B cell (primary cell): ENCODE measurements at regions not wholly inside any gene's neighbourhood (a gene's known extent, or its start where the extent isn't known, plus 50 kb on each side); places are given as distances from the start of the nearest gene placed in this dataset.

Experiments
- ATAC-seq: fragments of 200-7000 bp; cut with Tn5 transposase; one replicate; pipeline ENCODE4 v1.10.0; 2021; ENCODE audit warnings: low read depth, mild to moderate bottlenecking, moderate number of reproducible peaks, moderate library complexity
- CTCF ChIA-PET: fragments of 350-600 bp; sonication (Branson Sonifier 250); formaldehyde crosslinking; loops from one replicate; lab custom pipeline; 2021; ENCODE audit warnings: antibody characterized with exemption, inconsistent platforms; lab: Charles Lee
- POLR2A ChIA-PET: fragments of 350-600 bp; sonication (Branson Sonifier 250); formaldehyde crosslinking; loops from one replicate; lab custom pipeline; 2021; ENCODE audit warnings: antibody characterized with exemption; lab: Charles Lee
- DNase-seq: peaks from one replicate; pipeline ENCODE4 v3.0.0; 2013
- H2AFZ ChIP-seq: 2 replicates; pipeline ENCODE4 v1.6.1; 2012; ENCODE audit warnings: mild to moderate bottlenecking, low read depth, low read length; ENCODE audit not compliant: insufficient read depth, poor library complexity, severe bottlenecking
- H3K27ac ChIP-seq, 2 donors: 1 replicate in 1 of 2; 2 replicates in 1 of 2; pipeline ENCODE4 v1.5.1; 2012 to 2013; ENCODE audit warnings: low read length in 2 of 2, mild to moderate bottlenecking in 2 of 2, moderate library complexity in 1 of 2
- H3K27me3 ChIP-seq, 4 experiments: fragments of 200-600 bp in 1 of 4; sonication (generic) in 1 of 4; replicated peaks in 1 of 4; 1 replicate in 2 of 4; 2 replicates in 2 of 4; pipeline versions ENCODE4 v1.6.1 to v1.7.0; 2013 to 2016; ENCODE audit warnings: low read length in 3 of 4, mild to moderate bottlenecking in 2 of 4, mixed read lengths in 1 of 4, moderate library complexity in 1 of 4; ENCODE audit not compliant: insufficient read depth in 4 of 4, control insufficient read depth in 3 of 4; ENCODE audit errors: control extremely low read depth in 1 of 4
- H3K36me3 ChIP-seq, 2 experiments: replicated peaks in 1 of 2; 1 replicate in 1 of 2; 2 replicates in 1 of 2; pipeline versions ENCODE4 v1.6.1 to v1.7.1; 2013; ENCODE audit warnings: low read length in 1 of 2; ENCODE audit not compliant: insufficient read depth in 2 of 2, control insufficient read depth in 1 of 2; ENCODE audit errors: control extremely low read depth in 1 of 2, extremely low read depth in 1 of 2
- H3K4me1 ChIP-seq, 2 donors: fragments of 200-600 bp in 1 of 2; sonication (generic) in 1 of 2; 1 replicate in 1 of 2; 2 replicates in 1 of 2; pipeline versions ENCODE4 v1.5.1 to v1.6.1; 2013 to 2017; ENCODE audit warnings: low read length in 2 of 2; ENCODE audit not compliant: control insufficient read depth in 2 of 2, insufficient read depth in 2 of 2
- H3K4me2 ChIP-seq: replicated peaks from 2 replicates; pipeline ENCODE3; 2012; ENCODE audit warnings: mild to moderate bottlenecking, low read depth, low read length; ENCODE audit not compliant: poor library complexity, severe bottlenecking
- H3K4me3 ChIP-seq, 5 experiments: fragments of 200-600 bp in 1 of 5; sonication (generic) in 1 of 5; 1 replicate in 3 of 5; 2 replicates in 2 of 5; pipeline versions ENCODE4 v1.5.1 to v1.7.0; 2011 to 2016; ENCODE audit warnings: low read length in 4 of 5, mild to moderate bottlenecking in 4 of 5, low read depth in 2 of 5, control low read depth in 1 of 5, moderate library complexity in 1 of 5; ENCODE audit not compliant: insufficient read depth in 1 of 5; ENCODE audit errors: control extremely low read depth in 1 of 5, extremely low read depth in 1 of 5
- H3K79me2 ChIP-seq: fragments of 200-600 bp; sonication (generic); one replicate; pipeline ENCODE4 v1.6.0; 2016; ENCODE audit warnings: low read length; ENCODE audit not compliant: control insufficient read depth, insufficient read depth
- H3K9ac ChIP-seq: fragments of 200-600 bp; sonication (generic); 2 replicates; pipeline ENCODE4 v1.6.1; 2017; ENCODE audit warnings: mild to moderate bottlenecking, low read length, moderate library complexity
- H3K9me3 ChIP-seq, 3 donors: one replicate each; pipeline versions ENCODE4 v1.6.1 to v1.7.1; 2013; ENCODE audit warnings: low read length in 2 of 3; ENCODE audit not compliant: control insufficient read depth in 2 of 3, insufficient read depth in 1 of 3; ENCODE audit errors: control extremely low read depth in 1 of 3
- H4K20me1 ChIP-seq: 2 replicates; pipeline ENCODE4 v1.6.0; 2012; ENCODE audit warnings: mild to moderate bottlenecking, low read length; ENCODE audit not compliant: insufficient read depth, control insufficient read depth, poor library complexity, severe bottlenecking
- H3K27ac Mint-ChIP-seq: one replicate; pipeline ENCODE4 v1.8.0; 2021; ENCODE audit warnings: mixed read lengths
- H3K27me3 Mint-ChIP-seq: one replicate; pipeline ENCODE4 v1.8.0; 2021; ENCODE audit warnings: mixed read lengths
- H3K4me1 Mint-ChIP-seq: one replicate; pipeline ENCODE4 v1.8.0; 2021; ENCODE audit warnings: mixed read lengths
- H3K4me3 Mint-ChIP-seq: one replicate; pipeline ENCODE4 v1.8.0; 2021; ENCODE audit warnings: mixed read lengths
- H3K9me3 Mint-ChIP-seq: one replicate; pipeline ENCODE4 v1.8.0; 2022; ENCODE audit warnings: mixed read lengths; ENCODE audit not compliant: insufficient read depth
- CTCF ChIP-seq: fragments of 200-600 bp; IDR thresholded peaks from one replicate; pipeline ENCODE4 v1.8.0; 2022; ENCODE audit warnings: antibody characterized with exemption, mild to moderate bottlenecking
- EZH2 ChIP-seq: IDR thresholded peaks from 2 replicates; pipeline ENCODE4 v1.6.1; 2012; ENCODE audit warnings: borderline replicate concordance, low read depth, mild to moderate bottlenecking, moderate library complexity, low read length; ENCODE audit not compliant: insufficient read depth, poor library complexity, severe bottlenecking
- WGBS: methylation state at CpG from one replicate; pipeline ENCODE4 v1.1.5; 2013; ENCODE audit warnings: missing lambda C conversion rate; ENCODE audit not compliant: insufficient coverage; 5-methylcytosine and 5-hydroxymethylcytosine counted together
- intact Hi-C: fragments of 100-400 bp; cut with micrococcal nuclease; formaldehyde crosslinking; loops from one replicate; pipeline ENCODE4 v1.10.0; 2022

GRCh38 chr16:63618896-63619485 lies 1502.9 kb downstream of the CDH11 start:
- H3K27ac Mint-ChIP-seq, result no peak overlapping the region
- TF ChIP-seq CTCF (no peak), EZH2 (no peak)
- H3K9me3 Mint-ChIP-seq, result no peaks in the 10 kb centered on the region
- Histone ChIP-seq H3K36me3 (no peaks in the 10 kb centered on the region), H3K4me1 (no peaks in the 10 kb centered on the region), H3K4me3 (no peak overlapping the region), H3K9ac (no peak overlapping the region), H3K79me2 (no peaks in the 10 kb centered on the region), H3K9me3 (peaks cover 0 to 17% (median 0%) of the 10 kb centered on the region in 3 donors), H3K27ac (no peak overlapping the region), H3K27me3 (no peaks in the 10 kb centered on the region), H2AFZ (no peak overlapping the region), H3K4me2 (no peak overlapping the region), H4K20me1 (no peaks in the 10 kb centered on the region)
- H3K27me3 Mint-ChIP-seq, result no peaks in the 10 kb centered on the region
- H3K4me1 Mint-ChIP-seq, result no peaks in the 10 kb centered on the region
- no peak overlapping the region for H3K4me3 Mint-ChIP-seq
- ChIA-PET CTCF (no interaction called here), POLR2A (no interaction called here)
- DNase-seq (no peak), ATAC-seq (no peak)
- intact Hi-C loops, result no loop called here
- no CpG with 5 or more reads among the region's 3 CpGs for WGBS

- Mint-ChIP-seq H3K9me3 (peaks cover 3% of the 10 kb centered on the region), H3K27ac (no peak overlapping the region), H3K4me1 (no peaks in the 10 kb centered on the region), H3K27me3 (no peaks in the 10 kb centered on the region), H3K4me3 (no peak overlapping the region)
- DNase-seq, result no peak
- Histone ChIP-seq H2AFZ (no peak overlapping the region), H3K9me3 (peaks cover 0 to 17% (median 0%) of the 10 kb centered on the region in 3 donors), H3K4me3 (no peak overlapping the region), H4K20me1 (no peaks in the 10 kb centered on the region), H3K27me3 (no peaks in the 10 kb centered on the region), H3K79me2 (no peaks in the 10 kb centered on the region), H3K9ac (no peak overlapping the region), H3K27ac (no peak overlapping the region), H3K4me2 (no peak overlapping the region), H3K36me3 (no peaks in the 10 kb centered on the region), H3K4me1 (no peaks in the 10 kb centered on the region)
- intact Hi-C loops, result no loop called here
- TF ChIP-seq EZH2, result no peak
- no peak for TF ChIP-seq CTCF
- ChIA-PET POLR2A (no interaction called here), CTCF (no interaction called here)
- no peak for ATAC-seq
- 94% methylated on average over 11 of the region's 16 CpGs for WGBS
These were observed 1503.7 kb downstream of the CDH11 start for GRCh38 chr16:63617990-63618763.
